Neural cell (in vitro differentiated cells): ENCODE measurements at regions not wholly inside any gene's neighbourhood (a gene's known extent, or its start where the extent isn't known, plus 50 kb on each side); places are given as distances from the start of the nearest gene placed in this dataset.

ENCODE experiments used
- H2AFZ ChIP-seq: fragments of 200-600, 300-800 bp; sonication (generic), shearing (Covaris generic); 2 replicates; pipeline ENCODE4 v1.6.0; 2014; ENCODE audit warnings: low read depth, mild to moderate bottlenecking, antibody characterized with exemption, low read length, moderate library complexity
- H3F3A ChIP-seq: fragments of 200-600 bp; shearing (Covaris generic); 2 replicates; pipeline ENCODE4 v1.6.1; 2016; ENCODE audit warnings: mild to moderate bottlenecking, moderate library complexity, mixed read lengths, antibody characterized with exemption, low read length; ENCODE audit not compliant: insufficient read depth, poor library complexity, severe bottlenecking
- H3K27ac ChIP-seq: fragments of 200-600, 300-800 bp; sonication (generic), shearing (Covaris generic); 2 replicates; pipeline ENCODE4 v1.5.1; 2014; ENCODE audit warnings: mild to moderate bottlenecking, low read length, moderate library complexity
- H3K27me3 ChIP-seq: fragments of 300-800, 200-600 bp; sonication (generic), shearing (Covaris generic); 2 replicates; pipeline ENCODE4 v1.6.0; 2014; ENCODE audit warnings: mild to moderate bottlenecking, low read depth, low read length, moderate library complexity; ENCODE audit not compliant: insufficient read depth
- H3K36me3 ChIP-seq: fragments of 300-800, 200-600 bp; sonication (generic), shearing (Covaris generic); 2 replicates; pipeline ENCODE4 v1.5.1; 2014; ENCODE audit warnings: mild to moderate bottlenecking, antibody characterized with exemption, low read length, moderate library complexity; ENCODE audit not compliant: insufficient read depth
- H3K4me2 ChIP-seq: fragments of 300-800, 200-600 bp; sonication (generic), shearing (Covaris generic); 2 replicates; pipeline ENCODE4 v1.6.0; 2014; ENCODE audit warnings: mild to moderate bottlenecking, low read length
- H3K4me3 ChIP-seq: fragments of 300-800, 200-600 bp; sonication (generic), shearing (Covaris generic); 2 replicates; pipeline ENCODE4 v1.5.1; 2014; ENCODE audit warnings: mild to moderate bottlenecking, low read length, moderate library complexity
- H3K79me2 ChIP-seq: fragments of 200-600 bp; shearing (Covaris generic); replicated peaks from 2 replicates; pipeline ENCODE4 v1.6.0; 2014; ENCODE audit warnings: mild to moderate bottlenecking, low read length, moderate library complexity; ENCODE audit not compliant: insufficient read depth
- H3K9ac ChIP-seq: fragments of 300-800, 200-600 bp; sonication (generic), shearing (Covaris generic); 2 replicates; pipeline ENCODE4 v1.6.1; 2016; ENCODE audit warnings: mild to moderate bottlenecking, low read length, mixed read lengths
- H3K9me2 ChIP-seq: fragments of 200-600 bp; shearing (Covaris generic); 2 replicates; pipeline ENCODE4 v1.6.1; 2016; ENCODE audit warnings: mild to moderate bottlenecking, low read length, mixed read lengths; ENCODE audit not compliant: insufficient read depth
- H3K9me3 ChIP-seq: fragments of 200-600, 300-800 bp; sonication (generic), shearing (Covaris generic); 2 replicates; pipeline ENCODE4 v1.6.1; 2016; ENCODE audit warnings: mild to moderate bottlenecking, mixed run types, low read length, moderate library complexity, mixed read lengths
- H4K20me1 ChIP-seq: fragments of 200-600 bp; shearing (Covaris generic); 2 replicates; pipeline ENCODE4 v1.6.1; 2016; ENCODE audit warnings: mild to moderate bottlenecking, mixed run types; ENCODE audit not compliant: insufficient read depth
- CTCF ChIP-seq: fragments of 450-650 bp; IDR thresholded peaks from 2 replicates; pipeline ENCODE4 v1.5.1; 2014; ENCODE audit warnings: antibody characterized with exemption, mild to moderate bottlenecking, moderate library complexity; ENCODE audit not compliant: poor library complexity, severe bottlenecking
- EP300 ChIP-seq: fragments of 450-650 bp; conservative IDR thresholded peaks from 2 replicates; pipeline ENCODE4 v1.6.1; 2014; ENCODE audit warnings: antibody characterized with exemption, mild to moderate bottlenecking, moderate library complexity; ENCODE audit not compliant: poor library complexity, severe bottlenecking
- EZH2 ChIP-seq: fragments of 200-600, 300-800 bp; shearing (Covaris generic), sonication (generic); IDR thresholded peaks from 2 replicates; pipeline ENCODE4 v1.6.1; 2014; ENCODE audit warnings: antibody characterized with exemption, low read length, borderline replicate concordance, mild to moderate bottlenecking; ENCODE audit not compliant: insufficient read depth, poor library complexity, severe bottlenecking
- MXI1 ChIP-seq: fragments of 450-650 bp; conservative IDR thresholded peaks from 2 replicates; pipeline ENCODE4 v1.6.1; 2014; ENCODE audit warnings: antibody characterized with exemption, mild to moderate bottlenecking; ENCODE audit not compliant: poor library complexity, severe bottlenecking
- POLR2AphosphoS5 ChIP-seq: IDR thresholded peaks from 2 replicates; pipeline ENCODE4 v1.6.1; 2012
- RAD21 ChIP-seq: fragments of 450-650 bp; conservative IDR thresholded peaks from 2 replicates; pipeline ENCODE4 v1.6.1; 2014; ENCODE audit warnings: antibody characterized with exemption, mild to moderate bottlenecking, moderate library complexity
- REST ChIP-seq: IDR thresholded peaks from 2 replicates; pipeline ENCODE4 v1.6.1; 2012; ENCODE audit warnings: borderline replicate concordance
- SMC3 ChIP-seq: fragments of 450-650 bp; conservative IDR thresholded peaks from 2 replicates; pipeline ENCODE4 v1.6.1; 2014; ENCODE audit warnings: antibody characterized with exemption, mild to moderate bottlenecking, moderate library complexity; ENCODE audit not compliant: poor library complexity
- TAF1 ChIP-seq: IDR thresholded peaks from 2 replicates; pipeline ENCODE4 v1.6.1; 2012; ENCODE audit warnings: low read depth

GRCh38 chr18:45551142-45551815, 64.0 kb upstream of the SLC14A2 start:
- Histone ChIP-seq H3K27ac (no peak overlapping the region), H3K79me2 (no peaks in the 10 kb centered on the region), H2AFZ (no peak overlapping the region), H3K9me3 (no peaks in the 10 kb centered on the region), H4K20me1 (no peaks in the 10 kb centered on the region), H3K9ac (no peak overlapping the region), H3K27me3 (no peaks in the 10 kb centered on the region), H3K36me3 (no peaks in the 10 kb centered on the region), H3K4me3 (no peak overlapping the region), H3F3A (no peaks in the 10 kb centered on the region), H3K4me2 (no peak overlapping the region), H3K9me2 (no peaks in the 10 kb centered on the region)
- TF ChIP-seq POLR2AphosphoS5 (no peak), REST (no peak), TAF1 (no peak), EP300 (no peak), RAD21 (no peak), SMC3 (no peak), MXI1 (no peak), EZH2 (no peak), CTCF (no peak)

- Histone ChIP-seq H3K9ac (no peak overlapping the region), H3K27me3 (no peaks in the 10 kb centered on the region), H3K36me3 (no peaks in the 10 kb centered on the region), H4K20me1 (no peaks in the 10 kb centered on the region), H3K9me3 (no peaks in the 10 kb centered on the region), H3K4me2 (no peak overlapping the region), H3K9me2 (no peaks in the 10 kb centered on the region), H3K79me2 (no peaks in the 10 kb centered on the region), H3K27ac (no peak overlapping the region), H2AFZ (no peak overlapping the region), H3F3A (no peaks in the 10 kb centered on the region), H3K4me3 (no peak overlapping the region)
- TF ChIP-seq REST (no peak), EZH2 (no peak), SMC3 (no peak), RAD21 (no peak), MXI1 (no peak)
These were observed 61.4 kb upstream of the SLC14A2 start for GRCh38 chr18:45553723-45554388.
